OCI-LY1 (cell line): ENCODE measurements at regions not wholly inside any gene's neighbourhood (a gene's known extent, or its start where the extent isn't known, plus 50 kb on each side); places are given as distances from the start of the nearest gene placed in this dataset.

ENCODE experiments used
- CTCF ChIP-seq: fragments of 200-600 bp; sonication (generic), shearing (Covaris generic); IDR thresholded peaks from 2 replicates; pipeline ENCODE4 v1.5.1; 2017; ENCODE audit warnings: mild to moderate bottlenecking, antibody characterized with exemption, low read length, moderate library complexity, mixed read lengths
- EZH2 ChIP-seq: fragments of 200-600 bp; sonication (generic), shearing (Covaris generic); IDR thresholded peaks from 2 replicates; pipeline ENCODE4 v1.8.0; 2017; ENCODE audit warnings: borderline replicate concordance, mixed run types, mild to moderate bottlenecking, antibody characterized with exemption, low read length, moderate library complexity, mixed read lengths

GRCh38 chr1:59204001-59204400, 92.9 kb upstream of the FGGY start:
- no peak for TF ChIP-seq CTCF
- TF ChIP-seq EZH2 = no peak
